WTC11 (cell line): ENCODE measurements at regions not wholly inside any gene's neighbourhood (a gene's known extent, or its start where the extent isn't known, plus 50 kb on each side); places are given as distances from the start of the nearest gene placed in this dataset.

Experiments used
- ATAC-seq: fragments of 200-7000 bp; cut with Tn5 transposase; 2 replicates; pipeline ENCODE4 v1.10.0; 2021; ENCODE audit warnings: mild to moderate bottlenecking, moderate library complexity
- CTCF ChIA-PET: fragments of 300-600 bp; sonication (Branson Sonifier 250); formaldehyde crosslinking; loops from one replicate; lab custom pipeline; 2021; ENCODE audit warnings: antibody characterized with exemption; lab: Charles Lee
- POLR2A ChIA-PET: fragments of 350-600 bp; sonication (Branson Sonifier 250); formaldehyde crosslinking; loops from one replicate; lab custom pipeline; 2021; ENCODE audit warnings: antibody characterized with exemption; lab: Charles Lee
- DNase-seq: peaks from one replicate; pipeline ENCODE4 v3.0.0; 2021; ENCODE audit warnings: low spot score
- H3K27ac Mint-ChIP-seq: 2 replicates; pipeline ENCODE4 v1.8.0; 2021; ENCODE audit warnings: mixed read lengths
- H3K27me3 Mint-ChIP-seq: 2 replicates; pipeline ENCODE4 v1.8.0; 2021; ENCODE audit warnings: low read depth, mild to moderate bottlenecking, moderate library complexity, mixed read lengths
- H3K36me3 Mint-ChIP-seq: 2 replicates; pipeline ENCODE4 v1.8.0; 2021; ENCODE audit warnings: mixed read lengths
- H3K4me1 Mint-ChIP-seq: 2 replicates; pipeline ENCODE4 v1.8.0; 2022; ENCODE audit warnings: mixed read lengths
- H3K4me3 Mint-ChIP-seq: 2 replicates; pipeline ENCODE4 v1.8.0; 2021; ENCODE audit warnings: mild to moderate bottlenecking, moderate library complexity, mixed read lengths
- H3K9me3 Mint-ChIP-seq: 2 replicates; pipeline ENCODE4 v1.8.0; 2021; ENCODE audit warnings: mixed read lengths
- ATF1 ChIP-seq: sonication (generic); formaldehyde crosslinking; IDR thresholded peaks from 2 replicates; pipeline ENCODE4 v1.8.1; 2023; ENCODE audit warnings: mild to moderate bottlenecking, moderate library complexity, missing genetic modification reagents
- GABPB1 ChIP-seq: sonication (generic); formaldehyde crosslinking; IDR thresholded peaks from 2 replicates; pipeline ENCODE4 v1.8.1; 2023; ENCODE audit warnings: mild to moderate bottlenecking, missing genetic modification reagents
- HMGA2 ChIP-seq: fragments of 250-450 bp; sonication (Bioruptor Pico); IDR thresholded peaks from 2 replicates; pipeline ENCODE4 v1.4.0; 2021; ENCODE audit warnings: mild to moderate bottlenecking, moderate library complexity
- JAZF1 ChIP-seq: fragments of 250-450 bp; sonication (Bioruptor Pico); IDR thresholded peaks from 2 replicates; pipeline ENCODE4 v1.9.0; 2021; ENCODE audit warnings: moderate library complexity, mild to moderate bottlenecking, inconsistent platforms
- NR2C2 ChIP-seq: sonication (generic); formaldehyde crosslinking; IDR thresholded peaks from 2 replicates; pipeline ENCODE4 v1.8.0; 2022; ENCODE audit warnings: mild to moderate bottlenecking, missing genetic modification reagents
- NR3C1 ChIP-seq: sonication (generic); formaldehyde crosslinking; conservative IDR thresholded peaks from 2 replicates; pipeline ENCODE4 v1.8.1; 2023; ENCODE audit warnings: low read depth, mild to moderate bottlenecking, missing genetic modification reagents
- OVOL2 ChIP-seq: fragments of 250-450 bp; sonication (Bioruptor Pico); IDR thresholded peaks from 2 replicates; pipeline ENCODE4 v1.9.0; 2021; ENCODE audit warnings: mild to moderate bottlenecking, borderline replicate concordance
- TP53 ChIP-seq: sonication (generic); formaldehyde crosslinking; IDR thresholded peaks from 2 replicates; pipeline ENCODE4 v1.8.1; 2023; ENCODE audit warnings: mild to moderate bottlenecking, missing genetic modification reagents
- ZNF232 ChIP-seq: sonication (generic); formaldehyde crosslinking; IDR thresholded peaks from 2 replicates; pipeline ENCODE4 v1.8.0; 2022; ENCODE audit warnings: mild to moderate bottlenecking, missing genetic modification reagents
- ZNF416 ChIP-seq: fragments of 250-450 bp; sonication (Bioruptor Pico); IDR thresholded peaks from 2 replicates; pipeline ENCODE4 v1.9.0; 2021; ENCODE audit warnings: mild to moderate bottlenecking, inconsistent platforms
- TF ChIP-seq, protein P1 (sequence below): sonication (generic); formaldehyde crosslinking; IDR thresholded peaks from 2 replicates; pipeline ENCODE4 v1.8.1; 2022; ENCODE audit warnings: mild to moderate bottlenecking, missing genetic modification reagents, moderate library complexity, borderline replicate concordance
- TF ChIP-seq, protein P2 (sequence below): sonication (generic); formaldehyde crosslinking; conservative IDR thresholded peaks from 2 replicates; pipeline ENCODE4 v1.8.1; 2023; ENCODE audit warnings: mild to moderate bottlenecking, low read depth, missing genetic modification reagents, moderate library complexity
- TF ChIP-seq, protein P3 (sequence below): sonication (generic); formaldehyde crosslinking; IDR thresholded peaks from 2 replicates; pipeline ENCODE4 v1.8.1; 2022; ENCODE audit warnings: mild to moderate bottlenecking, moderate library complexity, missing genetic modification reagents
- TF ChIP-seq, protein P4 (sequence below): sonication (generic); formaldehyde crosslinking; IDR thresholded peaks from 2 replicates; pipeline ENCODE4 v1.8.1; 2022; ENCODE audit warnings: low read depth, missing genetic modification reagents, borderline replicate concordance
- TF ChIP-seq, protein P5 (sequence below): sonication (generic); formaldehyde crosslinking; IDR thresholded peaks from 2 replicates; pipeline ENCODE4 v1.8.1; 2023; ENCODE audit warnings: mild to moderate bottlenecking, missing genetic modification reagents
- TF ChIP-seq, protein P6 (sequence below): sonication (generic); formaldehyde crosslinking; IDR thresholded peaks from 2 replicates; pipeline ENCODE4 v1.8.1; 2023; ENCODE audit warnings: mild to moderate bottlenecking, missing genetic modification reagents
- TF ChIP-seq, protein P7 (sequence below): sonication (generic); formaldehyde crosslinking; IDR thresholded peaks from 2 replicates; pipeline ENCODE4 v1.8.0; 2022; ENCODE audit warnings: mild to moderate bottlenecking, missing genetic modification reagents
- TF ChIP-seq, protein P8 (sequence below): sonication (generic); formaldehyde crosslinking; IDR thresholded peaks from 2 replicates; pipeline ENCODE4 v1.8.0; 2023; ENCODE audit warnings: missing genetic modification reagents

DNA sequence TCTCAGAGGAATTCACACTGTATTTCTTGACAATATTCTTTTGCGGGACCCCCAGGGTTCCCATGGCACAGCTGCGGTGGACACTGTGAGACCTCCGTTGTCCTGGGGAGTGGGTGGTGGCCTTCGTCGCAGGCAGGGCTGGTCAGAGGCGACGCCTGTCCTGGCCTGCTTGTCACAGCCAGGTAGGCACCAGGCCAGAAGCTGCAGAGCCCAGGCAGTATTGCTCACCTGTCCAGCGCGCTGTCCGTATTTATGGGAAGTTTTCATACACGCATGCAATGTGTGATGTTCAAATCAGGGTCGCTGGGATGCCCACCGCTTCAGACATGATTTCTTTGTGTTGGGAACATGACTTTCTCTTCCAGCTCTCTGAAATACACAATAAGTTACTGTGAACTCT, 126.6 kb downstream of the RTP5 start (continued):
- TF ChIP-seq JAZF1 = no peak

DNA sequence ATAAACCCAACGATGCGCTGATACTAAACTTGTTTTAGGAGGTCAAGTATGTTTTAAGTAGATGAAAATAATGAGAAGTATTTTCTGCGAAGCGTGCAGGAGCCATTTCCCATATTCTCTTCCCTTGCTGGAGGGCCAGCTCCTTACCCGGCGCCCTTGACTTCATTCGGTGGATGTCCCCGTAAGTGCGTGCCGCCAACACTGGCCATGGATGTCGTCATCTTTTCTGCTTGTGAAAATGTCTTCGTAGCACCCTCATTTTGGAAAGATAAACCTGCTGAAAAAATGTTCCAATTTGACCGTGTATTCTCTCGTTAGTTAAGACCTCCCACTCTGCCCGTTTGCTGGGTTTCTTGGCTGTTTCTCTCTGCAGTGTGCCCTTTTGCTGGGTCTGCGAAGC, 127.5 kb downstream of the RTP5 start:
- no peaks in the 10 kb centered on the region for H3K4me1 Mint-ChIP-seq
- peaks cover 3% of the 10 kb centered on the region; the same call in 1 of the 2 replicates for H3K9me3 Mint-ChIP-seq
- ChIA-PET CTCF (no interaction called here), POLR2A (no interaction called here)
- no peak overlapping the region for H3K4me3 Mint-ChIP-seq
- no peak overlapping the region for H3K27ac Mint-ChIP-seq
- DNase-seq (no peak), ATAC-seq (no peak)
- TF ChIP-seq GABPB1 (CRISPR knock-in tag) (no peak), NR3C1 (CRISPR knock-in tag) (no peak), ATF1 (CRISPR knock-in tag) (no peak)
- no peaks in the 10 kb centered on the region; the same call in 1 of the 2 replicates for H3K27me3 Mint-ChIP-seq
- no peaks in the 10 kb centered on the region for H3K36me3 Mint-ChIP-seq

DNA sequence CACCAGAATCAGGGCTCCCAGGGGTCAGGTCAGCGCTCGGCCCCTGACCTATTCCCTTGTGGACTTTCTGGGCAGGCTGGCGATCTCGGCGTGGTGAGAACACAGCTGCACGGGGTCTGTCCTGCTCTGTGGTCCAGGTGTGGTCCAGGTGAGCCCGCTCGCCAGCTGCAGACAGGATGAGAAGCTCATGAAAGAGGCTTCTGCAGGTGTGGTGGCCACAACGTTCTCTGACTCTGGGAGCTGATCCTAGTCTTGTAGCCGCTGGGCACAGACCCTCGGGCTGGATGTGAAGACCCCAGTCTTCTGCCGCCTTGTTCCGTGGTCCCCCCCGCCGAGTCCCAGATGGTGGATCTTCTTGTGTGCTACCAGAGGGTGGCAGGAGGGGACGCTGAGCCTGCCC, 129.7 kb downstream of the RTP5 start:
- Mint-ChIP-seq H3K4me1 (no peaks in the 10 kb centered on the region), H3K36me3 (peaks cover 4% of the 10 kb centered on the region; the same call in 1 of the 2 replicates), H3K27ac (no peak overlapping the region), H3K9me3 (peaks cover 12% of the 10 kb centered on the region), H3K4me3 (no peak overlapping the region)
- ATAC-seq (no peak), DNase-seq (no peak)
- POLR2A ChIA-PET = no interaction called here
- CTCF ChIA-PET = interaction anchor here (3.6 kb wide), 1 partner anchor 48 kb away, joined by 16 read pairs; no protein-coding TSS in a partner anchor
- no peak for TF ChIP-seq HMGA2 (CRISPR knock-in tag)
- TF ChIP-seq OVOL2 = no peak
- TF ChIP-seq, protein P1, sequence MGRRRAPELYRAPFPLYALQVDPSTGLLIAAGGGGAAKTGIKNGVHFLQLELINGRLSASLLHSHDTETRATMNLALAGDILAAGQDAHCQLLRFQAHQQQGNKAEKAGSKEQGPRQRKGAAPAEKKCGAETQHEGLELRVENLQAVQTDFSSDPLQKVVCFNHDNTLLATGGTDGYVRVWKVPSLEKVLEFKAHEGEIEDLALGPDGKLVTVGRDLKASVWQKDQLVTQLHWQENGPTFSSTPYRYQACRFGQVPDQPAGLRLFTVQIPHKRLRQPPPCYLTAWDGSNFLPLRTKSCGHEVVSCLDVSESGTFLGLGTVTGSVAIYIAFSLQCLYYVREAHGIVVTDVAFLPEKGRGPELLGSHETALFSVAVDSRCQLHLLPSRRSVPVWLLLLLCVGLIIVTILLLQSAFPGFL = no peak
- no peak for TF ChIP-seq JAZF1
- TF ChIP-seq, protein P2, sequence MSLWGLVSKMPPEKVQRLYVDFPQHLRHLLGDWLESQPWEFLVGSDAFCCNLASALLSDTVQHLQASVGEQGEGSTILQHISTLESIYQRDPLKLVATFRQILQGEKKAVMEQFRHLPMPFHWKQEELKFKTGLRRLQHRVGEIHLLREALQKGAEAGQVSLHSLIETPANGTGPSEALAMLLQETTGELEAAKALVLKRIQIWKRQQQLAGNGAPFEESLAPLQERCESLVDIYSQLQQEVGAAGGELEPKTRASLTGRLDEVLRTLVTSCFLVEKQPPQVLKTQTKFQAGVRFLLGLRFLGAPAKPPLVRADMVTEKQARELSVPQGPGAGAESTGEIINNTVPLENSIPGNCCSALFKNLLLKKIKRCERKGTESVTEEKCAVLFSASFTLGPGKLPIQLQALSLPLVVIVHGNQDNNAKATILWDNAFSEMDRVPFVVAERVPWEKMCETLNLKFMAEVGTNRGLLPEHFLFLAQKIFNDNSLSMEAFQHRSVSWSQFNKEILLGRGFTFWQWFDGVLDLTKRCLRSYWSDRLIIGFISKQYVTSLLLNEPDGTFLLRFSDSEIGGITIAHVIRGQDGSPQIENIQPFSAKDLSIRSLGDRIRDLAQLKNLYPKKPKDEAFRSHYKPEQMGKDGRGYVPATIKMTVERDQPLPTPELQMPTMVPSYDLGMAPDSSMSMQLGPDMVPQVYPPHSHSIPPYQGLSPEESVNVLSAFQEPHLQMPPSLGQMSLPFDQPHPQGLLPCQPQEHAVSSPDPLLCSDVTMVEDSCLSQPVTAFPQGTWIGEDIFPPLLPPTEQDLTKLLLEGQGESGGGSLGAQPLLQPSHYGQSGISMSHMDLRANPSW (CRISPR knock-in tag) = no peak
- TF ChIP-seq, all 79 proteins: peak for 0
- no peaks in the 10 kb centered on the region; the same call in 1 of the 2 replicates for H3K27me3 Mint-ChIP-seq

DNA sequence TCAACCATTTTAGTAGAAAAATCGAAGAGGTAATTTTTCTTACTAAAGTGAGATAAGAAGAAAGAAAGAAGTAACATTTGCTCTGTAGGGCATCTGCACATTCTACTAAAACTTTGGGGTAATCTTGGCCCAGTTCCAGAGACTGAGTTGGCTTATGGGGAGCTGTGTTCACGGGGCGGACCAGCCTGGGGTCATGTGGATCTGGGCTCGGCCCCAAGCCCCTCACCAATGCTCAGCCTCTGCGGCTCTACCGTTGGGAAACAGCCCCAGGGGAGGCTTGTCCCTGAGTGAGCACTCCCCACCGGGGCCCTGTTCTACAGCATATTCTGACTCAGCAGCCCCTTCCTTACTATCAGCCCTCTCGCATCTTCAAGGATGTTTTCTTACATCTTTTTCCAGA, 132.3 kb downstream of the RTP5 start:
- H3K9me3 Mint-ChIP-seq = peaks cover 34% of the 10 kb centered on the region

More for the DNA sequence above, 132.3 kb downstream of the RTP5 start:
- ATAC-seq = no peak
- ChIA-PET CTCF (no interaction called here), POLR2A (no interaction called here)
- Mint-ChIP-seq H3K4me1 (no peaks in the 10 kb centered on the region), H3K4me3 (no peak overlapping the region), H3K36me3 (peaks cover 22% of the 10 kb centered on the region), H3K27me3 (peaks cover 4% of the 10 kb centered on the region; the same call in 1 of the 2 replicates), H3K27ac (no peak overlapping the region)
- DNase-seq = no peak
- TF ChIP-seq OVOL2 (no peak), TP53 (no peak), JAZF1 (no peak), ZNF232 (no peak), NR2C2 (CRISPR knock-in tag) (no peak), ZNF416 (CRISPR knock-in tag) (no peak)
- TF ChIP-seq, protein P3, sequence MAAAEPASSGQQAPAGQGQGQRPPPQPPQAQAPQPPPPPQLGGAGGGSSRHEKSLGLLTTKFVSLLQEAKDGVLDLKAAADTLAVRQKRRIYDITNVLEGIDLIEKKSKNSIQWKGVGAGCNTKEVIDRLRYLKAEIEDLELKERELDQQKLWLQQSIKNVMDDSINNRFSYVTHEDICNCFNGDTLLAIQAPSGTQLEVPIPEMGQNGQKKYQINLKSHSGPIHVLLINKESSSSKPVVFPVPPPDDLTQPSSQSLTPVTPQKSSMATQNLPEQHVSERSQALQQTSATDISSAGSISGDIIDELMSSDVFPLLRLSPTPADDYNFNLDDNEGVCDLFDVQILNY = no peak
- TF ChIP-seq, protein P4, sequence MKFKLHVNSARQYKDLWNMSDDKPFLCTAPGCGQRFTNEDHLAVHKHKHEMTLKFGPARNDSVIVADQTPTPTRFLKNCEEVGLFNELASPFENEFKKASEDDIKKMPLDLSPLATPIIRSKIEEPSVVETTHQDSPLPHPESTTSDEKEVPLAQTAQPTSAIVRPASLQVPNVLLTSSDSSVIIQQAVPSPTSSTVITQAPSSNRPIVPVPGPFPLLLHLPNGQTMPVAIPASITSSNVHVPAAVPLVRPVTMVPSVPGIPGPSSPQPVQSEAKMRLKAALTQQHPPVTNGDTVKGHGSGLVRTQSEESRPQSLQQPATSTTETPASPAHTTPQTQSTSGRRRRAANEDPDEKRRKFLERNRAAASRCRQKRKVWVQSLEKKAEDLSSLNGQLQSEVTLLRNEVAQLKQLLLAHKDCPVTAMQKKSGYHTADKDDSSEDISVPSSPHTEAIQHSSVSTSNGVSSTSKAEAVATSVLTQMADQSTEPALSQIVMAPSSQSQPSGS (CRISPR knock-in tag) = no peak
- TF ChIP-seq, protein P5, sequence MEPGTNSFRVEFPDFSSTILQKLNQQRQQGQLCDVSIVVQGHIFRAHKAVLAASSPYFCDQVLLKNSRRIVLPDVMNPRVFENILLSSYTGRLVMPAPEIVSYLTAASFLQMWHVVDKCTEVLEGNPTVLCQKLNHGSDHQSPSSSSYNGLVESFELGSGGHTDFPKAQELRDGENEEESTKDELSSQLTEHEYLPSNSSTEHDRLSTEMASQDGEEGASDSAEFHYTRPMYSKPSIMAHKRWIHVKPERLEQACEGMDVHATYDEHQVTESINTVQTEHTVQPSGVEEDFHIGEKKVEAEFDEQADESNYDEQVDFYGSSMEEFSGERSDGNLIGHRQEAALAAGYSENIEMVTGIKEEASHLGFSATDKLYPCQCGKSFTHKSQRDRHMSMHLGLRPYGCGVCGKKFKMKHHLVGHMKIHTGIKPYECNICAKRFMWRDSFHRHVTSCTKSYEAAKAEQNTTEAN (CRISPR knock-in tag) = no peak
- TF ChIP-seq, protein P6, sequence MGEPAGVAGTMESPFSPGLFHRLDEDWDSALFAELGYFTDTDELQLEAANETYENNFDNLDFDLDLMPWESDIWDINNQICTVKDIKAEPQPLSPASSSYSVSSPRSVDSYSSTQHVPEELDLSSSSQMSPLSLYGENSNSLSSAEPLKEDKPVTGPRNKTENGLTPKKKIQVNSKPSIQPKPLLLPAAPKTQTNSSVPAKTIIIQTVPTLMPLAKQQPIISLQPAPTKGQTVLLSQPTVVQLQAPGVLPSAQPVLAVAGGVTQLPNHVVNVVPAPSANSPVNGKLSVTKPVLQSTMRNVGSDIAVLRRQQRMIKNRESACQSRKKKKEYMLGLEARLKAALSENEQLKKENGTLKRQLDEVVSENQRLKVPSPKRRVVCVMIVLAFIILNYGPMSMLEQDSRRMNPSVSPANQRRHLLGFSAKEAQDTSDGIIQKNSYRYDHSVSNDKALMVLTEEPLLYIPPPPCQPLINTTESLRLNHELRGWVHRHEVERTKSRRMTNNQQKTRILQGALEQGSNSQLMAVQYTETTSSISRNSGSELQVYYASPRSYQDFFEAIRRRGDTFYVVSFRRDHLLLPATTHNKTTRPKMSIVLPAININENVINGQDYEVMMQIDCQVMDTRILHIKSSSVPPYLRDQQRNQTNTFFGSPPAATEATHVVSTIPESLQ = no peak
- TF ChIP-seq, protein P7, sequence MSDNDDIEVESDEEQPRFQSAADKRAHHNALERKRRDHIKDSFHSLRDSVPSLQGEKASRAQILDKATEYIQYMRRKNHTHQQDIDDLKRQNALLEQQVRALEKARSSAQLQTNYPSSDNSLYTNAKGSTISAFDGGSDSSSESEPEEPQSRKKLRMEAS (CRISPR knock-in tag) = no peak
- TF ChIP-seq, protein P8, sequence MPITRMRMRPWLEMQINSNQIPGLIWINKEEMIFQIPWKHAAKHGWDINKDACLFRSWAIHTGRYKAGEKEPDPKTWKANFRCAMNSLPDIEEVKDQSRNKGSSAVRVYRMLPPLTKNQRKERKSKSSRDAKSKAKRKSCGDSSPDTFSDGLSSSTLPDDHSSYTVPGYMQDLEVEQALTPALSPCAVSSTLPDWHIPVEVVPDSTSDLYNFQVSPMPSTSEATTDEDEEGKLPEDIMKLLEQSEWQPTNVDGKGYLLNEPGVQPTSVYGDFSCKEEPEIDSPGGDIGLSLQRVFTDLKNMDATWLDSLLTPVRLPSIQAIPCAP (CRISPR knock-in tag) = no peak
